ENCODE measurements at regions not wholly inside any gene's neighbourhood (a gene's known extent, or its start where the extent isn't known, plus 50 kb on each side); places are given as distances from the start of the nearest gene placed in this dataset.
"Not testable (repeated sequence)": the region's sequence is repeated elsewhere in the genome, so short reads cannot be mapped to it uniquely, and the experiment has no call there.

- DNase-seq, result no peak
These were observed 1569.0 kb upstream of the B3GALT2 start for GRCh38 chr1:194755241-194755994.

DNA sequence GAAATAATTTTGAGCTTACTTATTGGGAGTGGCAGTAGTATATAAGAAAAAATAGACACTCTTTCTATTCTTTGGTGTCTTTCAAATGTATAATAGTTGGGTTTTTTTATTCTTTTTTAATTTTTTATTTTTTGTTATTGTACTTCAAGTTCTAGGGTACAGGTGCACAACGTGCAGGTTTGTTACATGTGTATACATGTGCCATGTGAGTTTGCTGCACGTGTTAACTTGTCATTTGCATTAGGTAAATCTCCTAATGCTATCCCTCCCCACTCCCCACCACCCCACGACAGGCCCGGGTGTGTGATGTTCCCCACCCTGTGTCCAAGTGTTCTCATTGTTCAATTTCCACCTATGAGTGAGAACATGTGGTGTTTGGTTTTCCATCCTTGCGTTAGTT is 1552.4 kb upstream of the B3GALT2 start:
- not testable (repeated sequence) for DNase-seq

GRCh38 chr1:194734970-194735369 is 1548.6 kb upstream of the B3GALT2 start:
- no peak for DNase-seq

GRCh38 chr1:194731025-194731424 is 1544.6 kb upstream of the B3GALT2 start:
- DNase-seq, result no peak

- DNase-seq, result no peak
These were observed 1543.9 kb upstream of the B3GALT2 start for GRCh38 chr1:194730304-194730703.

GRCh38 chr1:194723067-194723466 is 1536.7 kb upstream of the B3GALT2 start:
- DNase-seq, result no peak

GRCh38 chr1:194717941-194718340 is 1531.5 kb upstream of the B3GALT2 start:
- no peak for DNase-seq

- DNase-seq, result no peak
These were observed 1530.9 kb upstream of the B3GALT2 start for GRCh38 chr1:194717334-194717733.

DNA sequence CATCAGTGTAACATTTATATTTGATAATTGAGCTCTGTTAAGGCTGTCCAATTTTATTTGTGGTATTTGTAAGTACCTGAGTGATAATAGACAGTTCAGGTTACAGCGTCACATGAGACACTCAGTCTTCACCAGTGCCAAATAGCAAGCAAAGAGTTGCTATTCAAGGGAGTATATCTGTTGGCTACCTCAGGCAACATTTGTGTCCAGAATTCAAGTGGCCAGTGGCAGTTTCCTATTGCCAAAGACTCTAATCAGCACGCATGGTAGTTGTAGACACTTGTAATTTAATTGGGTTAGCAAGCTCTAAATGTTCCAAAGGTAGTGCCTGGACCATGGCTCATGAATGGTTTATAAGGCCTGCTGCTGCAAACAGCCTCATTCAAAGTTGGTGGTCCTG is 1524.3 kb upstream of the B3GALT2 start:
- peak; percentile 4 for DNase-seq

- no peak for DNase-seq
These were observed 1523.0 kb upstream of the B3GALT2 start for GRCh38 chr1:194709439-194709838.

- no peak for DNase-seq
These were observed 1520.7 kb upstream of the B3GALT2 start for GRCh38 chr1:194707074-194707473.

GRCh38 chr1:194705123-194705854 is 1518.9 kb upstream of the B3GALT2 start:
- DNase-seq, result no peak

DNA sequence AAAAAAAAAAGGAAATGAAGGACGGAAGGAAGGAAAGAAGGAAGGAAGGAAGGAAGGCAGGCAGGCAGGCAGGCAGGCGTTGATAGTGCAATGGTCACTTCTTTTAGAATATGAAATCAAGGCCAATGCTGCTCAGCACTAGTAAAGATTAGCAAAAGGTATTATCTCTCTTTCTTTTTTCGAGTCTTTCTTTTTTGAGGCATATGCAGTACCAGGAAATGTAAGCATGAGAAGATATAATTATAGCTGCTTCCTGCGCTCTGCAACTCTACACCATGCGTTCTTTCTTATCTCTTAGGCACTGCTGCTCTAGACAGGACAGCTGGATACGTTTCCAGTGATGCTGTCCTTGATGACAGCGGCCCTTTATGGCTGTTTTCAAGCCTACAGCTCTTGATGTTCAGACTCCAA is 1512.5 kb upstream of the B3GALT2 start:
- no peak for DNase-seq

GRCh38 chr1:194693244-194693643 is 1506.8 kb upstream of the B3GALT2 start:
- DNase-seq, result no peak

DNA sequence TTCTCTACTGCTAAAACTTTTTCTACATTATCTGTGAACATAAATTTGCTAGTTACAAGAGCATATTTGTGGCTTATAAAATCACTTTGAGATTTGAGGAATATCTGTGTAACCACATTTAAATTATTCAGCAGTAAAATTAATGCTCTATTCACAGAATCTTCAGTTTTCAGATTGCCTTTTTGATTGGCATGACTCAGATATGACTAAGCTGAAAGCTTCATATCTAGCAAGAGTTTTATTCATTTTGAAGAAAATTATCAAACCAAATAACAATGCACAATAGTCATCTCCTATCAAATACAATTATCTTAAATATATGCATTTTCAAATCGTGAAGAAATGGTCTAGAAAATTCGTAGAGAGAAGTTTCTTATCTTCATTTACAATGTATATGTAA is 1498.2 kb upstream of the B3GALT2 start:
- DNase-seq, result no peak

DNA sequence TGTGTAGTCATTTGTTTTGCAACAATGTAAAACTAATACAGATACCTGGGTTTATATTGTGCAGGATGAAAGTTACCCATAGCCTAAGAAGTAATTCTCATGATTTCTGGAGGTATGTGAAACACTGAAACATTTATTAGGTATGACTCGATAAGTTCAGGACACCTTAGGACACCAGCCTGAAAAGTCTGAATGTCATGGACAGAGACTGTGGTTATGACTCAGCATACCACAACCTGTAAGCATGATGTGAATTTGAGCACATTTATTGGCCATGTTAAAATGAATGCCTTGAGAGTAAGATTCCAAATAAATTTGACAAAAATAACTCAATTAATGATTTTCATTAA is 1471.7 kb upstream of the B3GALT2 start:
- no peak for DNase-seq

DNA sequence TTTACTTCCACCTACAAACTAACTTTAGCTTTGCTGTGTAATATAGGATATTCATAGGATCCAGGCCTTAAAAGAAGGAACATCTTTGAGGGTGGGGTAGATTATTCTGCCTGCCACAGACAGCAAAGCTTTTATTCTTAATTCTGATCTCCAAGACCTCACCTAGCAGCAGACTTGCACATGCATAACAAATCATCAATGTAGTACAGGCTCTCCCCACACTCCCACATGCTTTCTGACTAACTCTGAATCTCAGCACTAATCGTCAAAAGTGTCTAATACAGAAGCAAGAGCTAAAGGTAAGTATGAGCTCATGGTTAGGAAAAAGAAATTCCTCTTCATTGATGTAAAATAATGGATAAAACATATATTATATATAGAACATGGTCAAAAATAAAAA is 1468.5 kb upstream of the B3GALT2 start:
- DNase-seq, result no peak

- DNase-seq, result no peak
These were observed 1467.0 kb upstream of the B3GALT2 start for GRCh38 chr1:194653385-194653784.

- DNase-seq, result no peak
These were observed 1460.7 kb upstream of the B3GALT2 start for GRCh38 chr1:194647118-194647517.

- no peak for DNase-seq
These were observed 1458.1 kb upstream of the B3GALT2 start for GRCh38 chr1:194644528-194644927.

GRCh38 chr1:194640322-194640721 is 1453.9 kb upstream of the B3GALT2 start:
- no peak for DNase-seq

- no peak for DNase-seq
These were observed 1442.6 kb upstream of the B3GALT2 start for GRCh38 chr1:194629011-194629410.

DNA sequence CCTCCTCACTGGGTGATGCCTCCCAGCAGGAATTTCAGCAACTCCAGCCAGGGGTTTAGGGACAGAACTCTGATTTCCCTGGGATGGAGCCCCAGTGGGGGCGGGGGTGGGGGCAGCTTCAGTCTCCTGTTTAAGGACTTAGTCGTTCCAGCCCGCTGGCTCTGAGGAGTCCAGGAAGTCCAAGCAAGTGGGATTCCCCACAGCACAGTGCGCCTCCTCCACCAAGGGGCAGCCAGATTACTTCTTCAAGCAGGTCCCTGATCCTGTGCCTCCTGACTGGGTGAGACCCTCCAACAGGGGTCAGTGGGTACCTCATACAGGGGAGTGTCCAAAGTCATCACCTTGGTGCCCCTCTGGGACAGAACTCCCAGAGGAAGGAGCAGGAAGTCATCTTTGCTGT is 1438.4 kb upstream of the B3GALT2 start:
- no peak for DNase-seq

DNA sequence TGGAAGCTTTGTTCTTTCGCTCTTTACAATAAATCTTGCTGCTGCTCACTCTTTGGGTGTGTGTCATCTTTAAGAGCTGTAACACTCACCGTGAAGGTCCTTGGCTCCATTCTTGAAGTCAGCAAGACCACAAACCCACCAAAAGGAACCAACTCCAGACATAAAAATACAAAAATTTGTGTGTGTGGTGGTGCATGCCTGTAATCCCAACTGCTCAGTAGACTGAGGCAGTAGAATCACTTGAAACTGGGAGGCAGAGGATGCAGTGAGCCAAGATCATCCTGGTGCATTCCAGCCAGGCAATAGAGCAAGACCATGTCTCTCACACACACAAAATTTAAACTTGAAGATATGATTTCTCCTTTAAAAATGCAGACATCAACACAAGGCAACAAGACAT is 1431.7 kb upstream of the B3GALT2 start:
- DNase-seq, result no peak

GRCh38 chr1:194617272-194617671 is 1430.9 kb upstream of the B3GALT2 start:
- not testable (repeated sequence) for DNase-seq
